COR-L47 (cell line): ENCODE measurements at regions not wholly inside any gene's neighbourhood (a gene's known extent, or its start where the extent isn't known, plus 50 kb on each side); places are given as distances from the start of the nearest gene placed in this dataset.
A peak's percentile ranks its signal among the peaks of the same experiment; 100 is the strongest.

Experiments used
- DNase-seq: peaks from one replicate; lab custom pipeline; 2025; lab: John Stamatoyannopoulos, UW

DNA sequence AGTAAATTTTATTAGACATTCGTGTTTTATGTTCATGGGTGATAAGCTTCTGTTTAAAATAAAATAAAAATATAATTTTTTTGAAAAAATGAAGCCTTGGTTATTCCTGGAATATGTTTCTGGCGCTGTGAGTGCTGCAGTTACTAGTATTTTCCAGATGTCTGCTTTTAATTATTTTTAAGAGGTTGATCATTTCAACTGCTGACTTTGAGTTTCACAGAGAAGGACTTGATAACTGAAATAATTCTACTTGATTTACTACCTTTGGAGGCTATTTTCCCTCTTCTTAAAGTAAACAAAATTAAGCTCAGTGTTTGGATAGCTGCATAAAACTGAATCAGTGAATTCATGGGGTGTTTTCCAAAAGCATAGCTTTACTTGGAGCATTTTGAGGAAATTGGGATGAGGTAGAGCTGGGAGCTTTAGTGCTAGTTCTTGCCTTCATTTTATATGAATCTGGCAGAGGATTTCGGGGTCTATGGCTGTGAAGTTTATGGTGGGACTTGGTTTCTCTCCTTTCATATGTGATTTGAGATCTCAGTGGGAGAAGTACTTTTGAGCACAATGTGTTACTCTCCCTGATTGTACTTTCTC, 666.5 kb downstream of the DCDC2C start:
- DNase-seq: no peak

- no peak for DNase-seq
Measured at GRCh38 chr2:4370422-4371090, 667.2 kb downstream of the DCDC2C start.

DNA sequence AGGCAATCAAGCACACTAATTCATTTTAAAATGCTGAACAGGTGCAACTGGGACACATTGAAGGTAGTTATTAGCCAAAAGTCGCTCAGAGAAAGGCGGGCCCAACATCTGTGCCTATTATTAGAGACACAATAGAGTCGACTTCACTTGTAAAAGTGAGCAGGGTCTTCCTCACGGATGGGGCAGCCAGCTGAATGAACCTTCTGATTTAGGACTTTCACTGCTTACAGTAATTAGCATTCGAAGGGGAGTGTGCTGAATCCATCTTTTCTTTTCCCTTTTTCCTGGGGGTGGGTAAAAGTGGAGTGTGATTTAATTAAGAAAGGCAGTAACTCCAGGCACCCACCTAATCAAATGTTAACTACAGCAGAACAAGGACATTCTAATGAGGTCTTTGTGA, 677.7 kb downstream of the DCDC2C start:
- DNase-seq: peak; percentile 98

GRCh38 chr2:4381773-4382172, 678.4 kb downstream of the DCDC2C start:
- DNase-seq: no peak

DNA sequence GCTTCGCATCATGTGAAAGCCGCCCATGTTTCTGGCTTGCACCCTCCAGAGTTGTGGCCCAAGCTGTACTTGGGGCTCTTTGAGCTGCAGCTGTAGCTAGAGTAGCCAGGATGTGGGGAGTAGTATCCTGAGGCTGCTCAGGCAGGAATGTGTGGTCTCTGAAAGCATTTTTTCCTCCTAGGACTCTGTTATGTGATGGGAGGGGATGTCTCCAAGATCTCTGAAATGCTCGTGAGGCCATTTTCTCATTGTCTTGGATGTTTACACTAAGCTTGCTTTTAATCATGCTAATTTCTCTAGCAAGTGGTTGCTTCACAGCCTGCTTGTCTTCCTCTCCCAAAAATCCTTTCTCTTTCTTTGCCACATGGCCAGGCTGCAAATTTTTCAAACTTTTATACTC, 687.6 kb downstream of the DCDC2C start:
- no peak for DNase-seq

GRCh38 chr2:4404363-4404762, 701.0 kb downstream of the DCDC2C start:
- DNase-seq: no peak

DNA sequence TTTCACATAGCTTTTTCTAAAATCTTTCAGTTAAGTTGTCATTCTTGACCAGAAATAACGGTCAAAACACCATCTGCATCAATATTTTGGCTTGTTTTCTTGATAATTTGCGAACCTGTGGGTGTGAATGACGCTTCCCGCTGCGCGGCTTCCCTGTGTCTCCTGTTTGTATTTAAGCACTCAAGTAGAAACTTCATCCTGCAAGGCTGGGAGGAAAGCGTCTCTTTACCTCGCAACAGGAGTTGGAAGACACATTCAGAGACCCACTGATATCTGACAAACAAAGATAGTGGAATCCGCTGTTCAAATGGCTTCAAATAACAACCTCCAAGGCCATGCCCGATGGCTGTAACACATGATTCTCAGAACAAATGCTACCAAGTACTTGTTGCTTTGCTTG, 704.9 kb downstream of the DCDC2C start:
- DNase-seq: no peak

DNA sequence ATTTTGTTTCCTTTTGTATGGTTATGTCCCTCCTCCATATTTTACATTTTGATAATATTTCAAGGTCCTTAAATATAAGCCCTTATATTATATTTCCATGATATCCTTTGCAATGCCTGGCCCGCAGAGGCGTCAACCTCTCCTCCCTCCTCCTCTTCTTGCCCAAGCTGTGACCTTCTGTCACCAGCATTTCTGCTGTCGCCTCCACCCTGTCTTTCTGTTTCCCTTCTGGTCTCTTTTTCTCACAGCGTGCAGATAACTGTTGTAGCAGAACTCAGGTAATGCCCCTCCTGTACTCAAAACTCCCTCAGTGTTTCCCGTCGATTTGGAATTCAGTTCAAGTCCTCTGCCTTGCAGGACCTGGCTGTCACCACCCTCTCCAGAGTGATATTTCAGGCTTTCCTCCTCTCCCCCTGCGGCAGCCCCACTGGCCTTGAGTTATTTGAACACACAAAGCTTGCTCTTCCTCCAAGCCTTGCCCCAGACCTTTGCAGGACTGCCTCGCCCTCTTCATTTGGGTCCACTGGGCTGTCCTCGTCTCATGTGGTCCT, 709.3 kb downstream of the DCDC2C start:
- no peak for DNase-seq

- no peak for DNase-seq
Measured at GRCh38 chr2:4415171-4415570, 711.8 kb downstream of the DCDC2C start.

DNA sequence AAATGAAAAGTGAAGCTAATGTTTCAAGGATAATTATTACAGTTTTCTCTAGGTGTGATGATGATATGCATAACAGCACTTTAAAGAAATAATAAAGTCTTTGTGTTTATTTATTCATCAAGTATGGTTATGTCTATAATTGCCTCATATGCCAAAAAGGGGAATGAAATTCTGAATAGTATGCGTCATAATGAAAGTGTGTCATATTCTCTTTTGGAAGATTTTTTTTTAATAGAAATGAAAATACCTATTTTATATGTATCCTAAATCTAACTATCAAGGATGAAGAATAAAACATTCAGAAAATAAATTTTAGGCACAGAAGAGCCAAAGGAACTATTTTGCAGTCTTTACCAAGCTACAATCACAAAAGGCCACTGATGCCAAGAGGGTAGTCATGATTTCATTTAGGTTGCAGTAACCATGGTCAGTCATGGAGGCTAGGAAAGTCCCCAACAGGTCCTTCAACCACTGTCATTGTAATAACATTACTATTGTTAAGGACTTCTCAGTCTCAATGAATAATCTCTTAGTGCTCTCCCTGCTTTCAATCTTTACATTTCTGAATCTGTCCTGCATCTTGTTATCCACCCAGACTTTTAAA, 712.5 kb downstream of the DCDC2C start:
- no peak for DNase-seq

- no peak for DNase-seq
Measured at GRCh38 chr2:4416431-4416830, 713.1 kb downstream of the DCDC2C start.

GRCh38 chr2:4417771-4418170, 714.4 kb downstream of the DCDC2C start:
- DNase-seq: no peak

- DNase-seq: no peak
Measured at GRCh38 chr2:4420032-4420431, 716.7 kb downstream of the DCDC2C start.

DNA sequence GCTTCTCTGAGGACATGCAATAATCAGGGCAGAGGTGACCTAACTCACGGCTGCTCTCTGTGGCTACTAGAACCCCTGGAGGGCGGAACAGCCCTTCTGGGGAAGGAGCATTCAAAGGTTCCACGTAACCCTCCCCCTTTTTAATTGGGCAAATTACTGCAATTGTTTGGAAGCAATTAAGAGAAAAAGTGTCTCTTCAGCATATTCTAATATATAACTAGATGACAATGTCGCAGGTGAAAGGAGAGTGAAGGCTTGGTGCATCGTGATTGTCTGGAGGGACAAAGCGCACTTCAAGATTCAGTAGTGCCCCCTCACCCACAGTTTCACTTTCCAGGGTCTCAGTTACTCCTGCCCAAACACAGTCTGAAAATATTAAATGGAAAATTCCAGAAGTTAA, 720.8 kb downstream of the DCDC2C start:
- peak; percentile 65 for DNase-seq

GRCh38 chr2:4427083-4427482, 723.7 kb downstream of the DCDC2C start:
- DNase-seq: peak; percentile 68

- DNase-seq: no peak
Measured at GRCh38 chr2:4445821-4446220, 742.4 kb downstream of the DCDC2C start.

- no peak for DNase-seq
Measured at GRCh38 chr2:4454907-4455306, 751.5 kb downstream of the DCDC2C start.

DNA sequence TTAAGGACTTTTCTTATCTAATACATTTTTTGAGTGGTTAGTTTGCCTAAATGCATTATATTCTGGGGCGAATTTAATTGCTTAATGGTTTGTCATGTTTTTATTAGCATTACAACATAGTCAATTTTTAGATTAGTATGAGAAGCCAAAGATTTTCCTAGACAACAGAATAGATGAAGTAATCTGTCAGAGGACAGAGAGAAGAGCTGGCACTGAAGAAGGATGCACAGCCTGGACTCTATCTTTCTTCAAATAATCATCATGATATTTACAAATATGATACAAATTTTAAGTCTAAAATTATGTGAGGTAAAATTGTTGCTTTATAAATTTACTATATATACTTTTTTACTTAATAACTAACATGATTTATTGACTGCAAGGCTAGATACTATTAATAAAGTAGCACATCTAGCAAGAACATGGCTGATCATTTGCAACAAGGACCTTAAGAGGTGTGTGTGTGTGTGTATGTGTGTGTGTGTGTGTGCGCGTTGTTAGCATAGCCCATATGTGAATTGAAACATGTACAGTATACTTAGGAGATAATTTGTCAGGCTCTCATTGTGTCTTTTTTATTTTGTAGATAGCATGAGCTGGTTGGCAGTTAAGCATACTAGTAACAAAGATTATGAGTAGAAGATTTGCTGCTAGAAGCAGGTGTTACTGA, 752.2 kb downstream of the DCDC2C start:
- no peak for DNase-seq

DNA sequence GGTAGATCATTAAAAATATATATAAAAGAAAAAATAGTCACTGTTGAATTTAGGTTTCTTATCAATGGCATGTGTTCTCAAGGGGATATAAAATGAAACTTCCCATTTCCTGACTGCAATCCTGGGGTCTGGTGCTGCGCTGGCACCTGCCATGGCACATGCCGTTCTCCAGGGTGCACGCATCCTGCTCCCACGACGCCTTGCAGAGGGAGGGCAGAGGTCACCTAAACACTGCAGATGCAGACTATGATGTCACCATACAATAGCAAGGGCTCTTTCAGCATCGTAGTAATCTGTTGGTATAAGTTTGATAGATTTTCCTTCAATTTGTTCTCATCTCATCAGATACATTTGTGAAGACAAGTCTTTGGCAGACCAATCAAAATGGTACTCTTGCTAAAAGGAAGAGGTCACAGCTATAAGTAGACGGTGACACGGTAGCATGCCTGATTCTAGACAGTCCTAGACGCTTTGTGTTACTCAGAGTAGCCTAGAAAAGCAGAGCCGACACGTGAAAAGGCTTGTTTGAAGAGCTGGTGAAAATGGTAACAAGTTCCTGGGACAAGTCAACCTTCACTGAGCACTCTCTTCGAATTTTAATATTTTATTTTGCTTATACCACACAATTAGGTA, 761.4 kb downstream of the DCDC2C start:
- no peak for DNase-seq

DNA sequence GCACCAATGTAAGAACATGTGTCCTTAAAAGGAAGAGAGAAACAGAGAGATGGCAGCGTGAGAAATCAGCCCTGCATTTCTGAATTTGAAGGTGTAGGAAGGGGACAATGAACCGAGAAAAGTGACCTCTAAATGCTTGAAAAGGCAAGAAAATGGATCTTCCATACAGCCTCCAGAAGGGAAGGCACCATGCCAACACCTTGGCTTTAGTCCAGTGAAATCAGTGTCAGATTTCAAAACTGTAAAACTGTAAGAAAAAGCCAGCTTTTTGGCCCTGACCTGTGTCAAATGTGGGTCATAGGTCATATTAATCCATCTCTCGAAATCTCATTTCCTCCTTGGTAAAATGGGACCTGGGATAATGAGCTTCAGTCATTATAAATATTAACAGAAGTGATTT, 762.3 kb downstream of the DCDC2C start:
- peak; percentile 3 for DNase-seq

GRCh38 chr2:4475618-4476017, 772.2 kb downstream of the DCDC2C start:
- DNase-seq: no peak

GRCh38 chr2:4483050-4483449, 779.7 kb downstream of the DCDC2C start:
- DNase-seq: no peak
